HCT116 (cell line): ENCODE measurements at regions not wholly inside any gene's neighbourhood (a gene's known extent, or its start where the extent isn't known, plus 50 kb on each side); places are given as distances from the start of the nearest gene placed in this dataset.

Source experiments
- ATAC-seq: fragments of 200-7000 bp; cut with Tn5 transposase; 2 replicates; pipeline ENCODE4 v1.9.1; 2020; ENCODE audit warnings: mild to moderate bottlenecking, moderate library complexity
- BruUV-seq: library from RNA; stranded (reverse); fragments of 400-500 nt; replicated peaks from 2 replicates; lab custom pipeline; 2021; lab: Mats Ljungman, UMichigan
- CTCF ChIA-PET: fragments of 300-600 bp; sonication (Branson Sonifier 250); formaldehyde crosslinking; loops from one replicate; lab custom pipeline; 2021; ENCODE audit warnings: antibody characterized with exemption; lab: Charles Lee
- POLR2A ChIA-PET: fragments of 300-600, 350-600 bp; sonication (Branson Sonifier 250); formaldehyde crosslinking; loops from one replicate; lab custom pipeline; 2021; ENCODE audit warnings: antibody characterized with exemption; lab: Charles Lee
- RAD21 ChIA-PET, 2 experiments: fragments of 300-600 bp; sonication (Branson Sonifier 250); formaldehyde crosslinking; loops; one replicate each; lab custom pipeline; 2023; ENCODE audit warnings: low total read pairs in 2 of 2; ENCODE audit not compliant: uncharacterized antibody in 2 of 2, unreplicated experiment in 2 of 2, low non-redundant PET in 1 of 2; lab: Charles Lee
- DNase-seq: peaks from one replicate; pipeline ENCODE4 v3.0.0-alpha.2; 2010; ENCODE audit warnings: low read depth, low spot score
- H2AFZ ChIP-seq: fragments of 200-600 bp; shearing (Covaris generic), sonication (generic); 2 replicates; pipeline ENCODE4 v1.6.1; 2017; ENCODE audit warnings: low read depth, mixed run types, mixed read lengths, antibody characterized with exemption, low read length; ENCODE audit not compliant: poor library complexity, severe bottlenecking
- H3K27ac ChIP-seq: 2 replicates; pipeline ENCODE4 v1.5.1; 2012; ENCODE audit warnings: low read depth, low read length
- H3K27me3 ChIP-seq: fragments of 200-600 bp; sonication (generic); 2 replicates; pipeline ENCODE4 v1.6.1; 2016; ENCODE audit warnings: mixed run types, low read length, mixed read lengths; ENCODE audit not compliant: insufficient read depth
- H3K36me3 ChIP-seq, 2 experiments: fragments of 200-500 bp in 1 of 2; fragments of 200-600 bp in 1 of 2; sonication (Bioruptor generic) in 1 of 2; sonication (generic) in 1 of 2; 2 replicates each; pipeline versions ENCODE4 v1.5.1 to v1.6.1; 2014 to 2016; ENCODE audit warnings: low read length in 2 of 2, inconsistent platforms in 1 of 2, mixed read lengths in 1 of 2, mixed run types in 1 of 2; ENCODE audit not compliant: insufficient read depth in 2 of 2, control insufficient read depth in 1 of 2
- H3K4me1 ChIP-seq, 2 experiments: fragments of 200-600 bp in 1 of 2; sonication (generic) in 1 of 2; 2 replicates each; pipeline versions ENCODE4 v1.5.1 to v1.6.1; 2012 to 2017; ENCODE audit warnings: low read length in 2 of 2, inconsistent platforms in 1 of 2, mild to moderate bottlenecking in 1 of 2, mixed read lengths in 1 of 2, mixed run types in 1 of 2, moderate library complexity in 1 of 2; ENCODE audit not compliant: insufficient read depth in 2 of 2, control insufficient read depth in 1 of 2
- H3K4me2 ChIP-seq: fragments of 200-600 bp; sonication (generic); 2 replicates; pipeline ENCODE4 v1.6.1; 2017; ENCODE audit warnings: mixed run types, low read length, mixed read lengths
- H3K4me3 ChIP-seq, 2 experiments: fragments of 200-600 bp in 1 of 2; sonication (generic) in 1 of 2; replicated peaks in 1 of 2; 2 replicates each; pipeline ENCODE4 v1.5.1; 2011 to 2016; ENCODE audit warnings: low read length in 2 of 2, control low read depth in 1 of 2, low read depth in 1 of 2, mild to moderate bottlenecking in 1 of 2, mixed read lengths in 1 of 2, mixed run types in 1 of 2
- H3K79me2 ChIP-seq: fragments of 200-600 bp; sonication (generic); 2 replicates; pipeline ENCODE4 v1.6.1; 2017; ENCODE audit warnings: mild to moderate bottlenecking, mixed run types, low read length, moderate library complexity, mixed read lengths; ENCODE audit not compliant: insufficient read depth
- H3K9ac ChIP-seq: fragments of 200-600 bp; sonication (generic); 2 replicates; pipeline ENCODE4 v1.6.1; 2016; ENCODE audit warnings: low read length, mixed read lengths
- H3K9me2 ChIP-seq: fragments of 200-600 bp; sonication (generic), shearing (Covaris generic); 2 replicates; pipeline ENCODE4 v1.6.1; 2017; ENCODE audit warnings: mixed run types, mild to moderate bottlenecking, moderate library complexity; ENCODE audit not compliant: insufficient read depth
- H3K9me3 ChIP-seq, 2 experiments: fragments of 200-500 bp in 1 of 2; fragments of 200-600 bp in 1 of 2; sonication (Bioruptor generic) in 1 of 2; sonication (generic) in 1 of 2; 2 replicates each; pipeline ENCODE4 v1.6.1; 2014 to 2017; ENCODE audit warnings: low read length in 2 of 2, mixed read lengths in 2 of 2, inconsistent platforms in 1 of 2, low read depth in 1 of 2, mild to moderate bottlenecking in 1 of 2, mixed run types in 1 of 2, moderate library complexity in 1 of 2; ENCODE audit not compliant: control insufficient read depth in 1 of 2, insufficient read depth in 1 of 2
- H4K20me1 ChIP-seq: fragments of 200-600 bp; sonication (generic), shearing (Covaris generic); 2 replicates; pipeline ENCODE4 v1.6.1; 2017; ENCODE audit warnings: mixed run types, mild to moderate bottlenecking, moderate library complexity; ENCODE audit not compliant: insufficient read depth
- EGR1 ChIP-seq: IDR thresholded peaks from 2 replicates; pipeline ENCODE4 v1.6.1; 2012; ENCODE audit warnings: low read depth
- ELF1 ChIP-seq: IDR thresholded peaks from 2 replicates; pipeline ENCODE4 v1.6.1; 2012; ENCODE audit warnings: low read depth, borderline replicate concordance
- EZH2phosphoT487 ChIP-seq: fragments of 200-600 bp; IDR thresholded peaks from 2 replicates; pipeline ENCODE4 v1.6.1; 2018; ENCODE audit warnings: antibody characterized with exemption, borderline replicate concordance
- FOSL1 ChIP-seq: IDR thresholded peaks from 2 replicates; pipeline ENCODE4 v1.6.1; 2012; ENCODE audit warnings: low read depth
- POLR2A ChIP-seq: IDR thresholded peaks from 2 replicates; pipeline ENCODE4 v1.7.0; 2011; ENCODE audit warnings: borderline replicate concordance; ENCODE audit not compliant: insufficient read depth, insufficient read length; ENCODE audit errors: extremely low read depth
- RAD21 ChIP-seq: IDR thresholded peaks from 2 replicates; pipeline ENCODE4 v1.6.1; 2012; ENCODE audit warnings: low read depth, mild to moderate bottlenecking
- SRF ChIP-seq: IDR thresholded peaks from 2 replicates; pipeline ENCODE4 v1.6.1; 2012; ENCODE audit warnings: low read depth
- YY1 ChIP-seq: IDR thresholded peaks from 2 replicates; pipeline ENCODE4 v1.6.1; 2011; ENCODE audit warnings: low read length, low read depth, moderate library complexity, mild to moderate bottlenecking; ENCODE audit not compliant: insufficient replicate concordance; ENCODE audit errors: extremely low read depth
- ZNF274 ChIP-seq: fragments of 200-500 bp; sonication (Bioruptor generic); IDR thresholded peaks from 2 replicates; pipeline ENCODE4 v1.6.1; 2014; ENCODE audit warnings: mild to moderate bottlenecking, low read depth, low read length, inconsistent platforms
- intact Hi-C: fragments of 100-400 bp; cut with micrococcal nuclease; formaldehyde crosslinking; loops from 2 replicates; pipeline ENCODE4 v1.10.0; 2022
- TF ChIP-seq, protein P1 (sequence below): IDR thresholded peaks from 2 replicates; pipeline ENCODE4 v1.6.1; 2011; ENCODE audit warnings: mild to moderate bottlenecking, low read length, moderate library complexity; ENCODE audit not compliant: insufficient replicate concordance; ENCODE audit errors: extremely low read depth
- TF ChIP-seq, protein P2 (sequence below): IDR thresholded peaks from 2 replicates; pipeline ENCODE4 v1.6.1; 2012; ENCODE audit warnings: low read depth
- TF ChIP-seq, protein P3 (sequence below): IDR thresholded peaks from 2 replicates; pipeline ENCODE4 v1.6.1; 2012
- TF ChIP-seq, protein P4 (sequence below), 3 experiments: fragments of 200-600 bp in 1 of 3; sonication (generic) in 1 of 3; IDR thresholded peaks in 2 of 3; conservative IDR thresholded peaks in 1 of 3; 2 replicates each; pipeline ENCODE4 v1.5.1; 2012 to 2017; ENCODE audit warnings: low read depth in 2 of 3, low read length in 2 of 3, antibody characterized with exemption in 1 of 3, borderline replicate concordance in 1 of 3, control low read depth in 1 of 3, mild to moderate bottlenecking in 1 of 3, mixed read lengths in 1 of 3, mixed run types in 1 of 3, moderate library complexity in 1 of 3; ENCODE audit not compliant: insufficient read depth in 1 of 3

DNA sequence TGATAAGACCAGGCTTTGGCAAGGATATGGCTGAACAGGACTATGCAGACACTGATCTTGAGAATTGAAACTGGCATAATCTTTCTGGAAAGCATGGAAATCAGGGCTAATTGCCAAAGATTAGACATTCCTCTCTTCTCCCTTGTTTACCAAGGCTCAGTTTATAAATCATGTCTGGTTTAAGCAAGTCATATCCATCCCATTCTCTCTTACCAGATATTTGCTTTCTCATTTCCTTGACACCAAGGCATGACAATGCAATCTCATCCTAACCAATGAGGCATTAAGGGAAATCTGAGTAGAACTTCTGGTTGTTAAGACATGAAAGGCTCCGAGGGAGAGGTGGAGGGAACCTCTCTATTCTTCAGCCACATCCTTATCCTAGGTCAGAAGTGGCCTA lies 110.3 kb upstream of the CEP85L start:
- ChIA-PET CTCF (no interaction called here), POLR2A (no interaction called here), RAD21 (no interaction called here)
- H3K27me3 ChIP-seq, result no peaks in the 10 kb centered on the region
- TF ChIP-seq YY1 (no peak), FOSL1 (no peak), ELF1 (no peak), EGR1 (no peak), POLR2A (no peak)
- TF ChIP-seq, protein P1, sequence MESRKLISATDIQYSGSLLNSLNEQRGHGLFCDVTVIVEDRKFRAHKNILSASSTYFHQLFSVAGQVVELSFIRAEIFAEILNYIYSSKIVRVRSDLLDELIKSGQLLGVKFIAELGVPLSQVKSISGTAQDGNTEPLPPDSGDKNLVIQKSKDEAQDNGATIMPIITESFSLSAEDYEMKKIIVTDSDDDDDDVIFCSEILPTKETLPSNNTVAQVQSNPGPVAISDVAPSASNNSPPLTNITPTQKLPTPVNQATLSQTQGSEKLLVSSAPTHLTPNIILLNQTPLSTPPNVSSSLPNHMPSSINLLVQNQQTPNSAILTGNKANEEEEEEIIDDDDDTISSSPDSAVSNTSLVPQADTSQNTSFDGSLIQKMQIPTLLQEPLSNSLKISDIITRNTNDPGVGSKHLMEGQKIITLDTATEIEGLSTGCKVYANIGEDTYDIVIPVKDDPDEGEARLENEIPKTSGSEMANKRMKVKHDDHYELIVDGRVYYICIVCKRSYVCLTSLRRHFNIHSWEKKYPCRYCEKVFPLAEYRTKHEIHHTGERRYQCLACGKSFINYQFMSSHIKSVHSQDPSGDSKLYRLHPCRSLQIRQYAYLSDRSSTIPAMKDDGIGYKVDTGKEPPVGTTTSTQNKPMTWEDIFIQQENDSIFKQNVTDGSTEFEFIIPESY, result no peak
- H3K4me3 ChIP-seq, result no peak overlapping the region
- intact Hi-C loops, result no loop called here
- no peak overlapping the region for H3K9ac ChIP-seq
- no peak overlapping the region for H3K27ac ChIP-seq
- no peak overlapping the region for H3K4me2 ChIP-seq
- ATAC-seq (no peak), DNase-seq (no peak)
- H2AFZ ChIP-seq, result no peak overlapping the region
- H3K4me1 ChIP-seq, result no peaks in the 10 kb centered on the region
- no peaks in the 10 kb centered on the region for H4K20me1 ChIP-seq
- no peaks in the 10 kb centered on the region for H3K9me3 ChIP-seq
- H3K79me2 ChIP-seq, result no peaks in the 10 kb centered on the region
- H3K36me3 ChIP-seq, result no peaks in the 10 kb centered on the region
- H3K9me2 ChIP-seq, result no peaks in the 10 kb centered on the region
- BruUV-seq, result no TSS peak

DNA sequence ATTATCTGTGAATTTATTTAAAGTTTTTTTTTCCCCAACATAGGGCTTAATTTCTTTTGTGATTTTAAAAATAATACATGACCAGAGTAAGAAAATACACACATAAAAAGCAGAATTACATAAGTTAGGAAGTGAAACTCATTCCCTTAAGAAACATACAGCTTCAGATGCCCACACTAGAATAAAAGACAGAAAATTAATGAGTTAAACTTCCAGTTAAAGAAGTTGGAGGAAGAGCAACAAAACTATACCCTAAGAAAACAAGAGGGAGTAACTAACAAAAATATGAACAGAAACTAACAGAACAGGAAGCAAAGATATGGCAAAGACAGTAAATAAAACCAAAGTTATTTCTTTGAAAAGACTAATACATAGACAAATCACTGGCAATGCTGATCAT lies 107.6 kb upstream of the CEP85L start:
- H3K27me3 ChIP-seq, result no peaks in the 10 kb centered on the region
- ChIA-PET CTCF (no interaction called here), RAD21 (no interaction called here), POLR2A (no interaction called here)
- no TSS peak for BruUV-seq
- DNase-seq, result no peak
- no peak overlapping the region for H3K27ac ChIP-seq
- H3K9me2 ChIP-seq, result no peaks in the 10 kb centered on the region
- no peak for ATAC-seq
- H3K4me2 ChIP-seq, result no peak overlapping the region
- no peaks in the 10 kb centered on the region for H3K4me1 ChIP-seq
- no peaks in the 10 kb centered on the region for H3K36me3 ChIP-seq
- intact Hi-C loops, result no loop called here
- H3K9me3 ChIP-seq, result no peaks in the 10 kb centered on the region
- H3K4me3 ChIP-seq, result no peak overlapping the region
- no peaks in the 10 kb centered on the region for H4K20me1 ChIP-seq
- no peaks in the 10 kb centered on the region for H3K79me2 ChIP-seq
- no peak overlapping the region for H2AFZ ChIP-seq
- no peak overlapping the region for H3K9ac ChIP-seq
- no peak for TF ChIP-seq ZNF274
- no peak for TF ChIP-seq SRF
- TF ChIP-seq, protein P2, sequence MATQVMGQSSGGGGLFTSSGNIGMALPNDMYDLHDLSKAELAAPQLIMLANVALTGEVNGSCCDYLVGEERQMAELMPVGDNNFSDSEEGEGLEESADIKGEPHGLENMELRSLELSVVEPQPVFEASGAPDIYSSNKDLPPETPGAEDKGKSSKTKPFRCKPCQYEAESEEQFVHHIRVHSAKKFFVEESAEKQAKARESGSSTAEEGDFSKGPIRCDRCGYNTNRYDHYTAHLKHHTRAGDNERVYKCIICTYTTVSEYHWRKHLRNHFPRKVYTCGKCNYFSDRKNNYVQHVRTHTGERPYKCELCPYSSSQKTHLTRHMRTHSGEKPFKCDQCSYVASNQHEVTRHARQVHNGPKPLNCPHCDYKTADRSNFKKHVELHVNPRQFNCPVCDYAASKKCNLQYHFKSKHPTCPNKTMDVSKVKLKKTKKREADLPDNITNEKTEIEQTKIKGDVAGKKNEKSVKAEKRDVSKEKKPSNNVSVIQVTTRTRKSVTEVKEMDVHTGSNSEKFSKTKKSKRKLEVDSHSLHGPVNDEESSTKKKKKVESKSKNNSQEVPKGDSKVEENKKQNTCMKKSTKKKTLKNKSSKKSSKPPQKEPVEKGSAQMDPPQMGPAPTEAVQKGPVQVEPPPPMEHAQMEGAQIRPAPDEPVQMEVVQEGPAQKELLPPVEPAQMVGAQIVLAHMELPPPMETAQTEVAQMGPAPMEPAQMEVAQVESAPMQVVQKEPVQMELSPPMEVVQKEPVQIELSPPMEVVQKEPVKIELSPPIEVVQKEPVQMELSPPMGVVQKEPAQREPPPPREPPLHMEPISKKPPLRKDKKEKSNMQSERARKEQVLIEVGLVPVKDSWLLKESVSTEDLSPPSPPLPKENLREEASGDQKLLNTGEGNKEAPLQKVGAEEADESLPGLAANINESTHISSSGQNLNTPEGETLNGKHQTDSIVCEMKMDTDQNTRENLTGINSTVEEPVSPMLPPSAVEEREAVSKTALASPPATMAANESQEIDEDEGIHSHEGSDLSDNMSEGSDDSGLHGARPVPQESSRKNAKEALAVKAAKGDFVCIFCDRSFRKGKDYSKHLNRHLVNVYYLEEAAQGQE, result no peak
- TF ChIP-seq, protein P3, sequence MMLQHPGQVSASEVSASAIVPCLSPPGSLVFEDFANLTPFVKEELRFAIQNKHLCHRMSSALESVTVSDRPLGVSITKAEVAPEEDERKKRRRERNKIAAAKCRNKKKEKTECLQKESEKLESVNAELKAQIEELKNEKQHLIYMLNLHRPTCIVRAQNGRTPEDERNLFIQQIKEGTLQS, result no peak
- TF ChIP-seq FOSL1, result no peak
- no peak for TF ChIP-seq EZH2phosphoT487
- no peak for TF ChIP-seq EGR1
- TF ChIP-seq RAD21, result no peak
- TF ChIP-seq, protein P4, sequence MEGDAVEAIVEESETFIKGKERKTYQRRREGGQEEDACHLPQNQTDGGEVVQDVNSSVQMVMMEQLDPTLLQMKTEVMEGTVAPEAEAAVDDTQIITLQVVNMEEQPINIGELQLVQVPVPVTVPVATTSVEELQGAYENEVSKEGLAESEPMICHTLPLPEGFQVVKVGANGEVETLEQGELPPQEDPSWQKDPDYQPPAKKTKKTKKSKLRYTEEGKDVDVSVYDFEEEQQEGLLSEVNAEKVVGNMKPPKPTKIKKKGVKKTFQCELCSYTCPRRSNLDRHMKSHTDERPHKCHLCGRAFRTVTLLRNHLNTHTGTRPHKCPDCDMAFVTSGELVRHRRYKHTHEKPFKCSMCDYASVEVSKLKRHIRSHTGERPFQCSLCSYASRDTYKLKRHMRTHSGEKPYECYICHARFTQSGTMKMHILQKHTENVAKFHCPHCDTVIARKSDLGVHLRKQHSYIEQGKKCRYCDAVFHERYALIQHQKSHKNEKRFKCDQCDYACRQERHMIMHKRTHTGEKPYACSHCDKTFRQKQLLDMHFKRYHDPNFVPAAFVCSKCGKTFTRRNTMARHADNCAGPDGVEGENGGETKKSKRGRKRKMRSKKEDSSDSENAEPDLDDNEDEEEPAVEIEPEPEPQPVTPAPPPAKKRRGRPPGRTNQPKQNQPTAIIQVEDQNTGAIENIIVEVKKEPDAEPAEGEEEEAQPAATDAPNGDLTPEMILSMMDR (IDR thresholded peaks at IDR 0.05 in 2 of 3, conservative IDR thresholded peaks at IDR 0.05 in 1 of 3; ENCODE audit: borderline replicate concordance in 1 of 3, insufficient read depth in 1 of 3, low read depth in 2 of 3, low read length in 2 of 3), result no peak
- no peak for TF ChIP-seq ELF1
